ENCODE measurements at regions not wholly inside any gene's neighbourhood (a gene's known extent, or its start where the extent isn't known, plus 50 kb on each side); places are given as distances from the start of the nearest gene placed in this dataset.

DNA sequence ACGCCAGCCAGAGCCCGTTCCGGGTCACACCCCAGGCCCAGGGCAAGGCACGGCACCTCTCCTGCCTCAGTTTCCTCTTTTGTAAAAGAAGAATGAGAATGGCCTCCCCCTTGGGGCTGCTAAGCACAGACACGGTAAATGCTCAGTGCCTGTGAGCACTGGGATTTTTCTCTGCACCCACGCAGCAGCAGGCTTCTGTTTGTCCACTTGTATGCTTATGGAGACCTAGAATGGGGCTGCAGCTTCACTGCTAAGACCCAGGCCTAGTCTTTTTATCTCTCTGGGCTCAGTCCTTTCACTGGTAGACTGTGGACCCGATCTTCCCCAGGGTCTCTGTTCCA is 1327.9 kb downstream of the TBC1D22A start:
- Histone ChIP-seq H2AFZ (ENCODE audit: low read length) (no peak overlapping the region), H3K4me3 (ENCODE audit: low read length) (no peak overlapping the region)

DNA sequence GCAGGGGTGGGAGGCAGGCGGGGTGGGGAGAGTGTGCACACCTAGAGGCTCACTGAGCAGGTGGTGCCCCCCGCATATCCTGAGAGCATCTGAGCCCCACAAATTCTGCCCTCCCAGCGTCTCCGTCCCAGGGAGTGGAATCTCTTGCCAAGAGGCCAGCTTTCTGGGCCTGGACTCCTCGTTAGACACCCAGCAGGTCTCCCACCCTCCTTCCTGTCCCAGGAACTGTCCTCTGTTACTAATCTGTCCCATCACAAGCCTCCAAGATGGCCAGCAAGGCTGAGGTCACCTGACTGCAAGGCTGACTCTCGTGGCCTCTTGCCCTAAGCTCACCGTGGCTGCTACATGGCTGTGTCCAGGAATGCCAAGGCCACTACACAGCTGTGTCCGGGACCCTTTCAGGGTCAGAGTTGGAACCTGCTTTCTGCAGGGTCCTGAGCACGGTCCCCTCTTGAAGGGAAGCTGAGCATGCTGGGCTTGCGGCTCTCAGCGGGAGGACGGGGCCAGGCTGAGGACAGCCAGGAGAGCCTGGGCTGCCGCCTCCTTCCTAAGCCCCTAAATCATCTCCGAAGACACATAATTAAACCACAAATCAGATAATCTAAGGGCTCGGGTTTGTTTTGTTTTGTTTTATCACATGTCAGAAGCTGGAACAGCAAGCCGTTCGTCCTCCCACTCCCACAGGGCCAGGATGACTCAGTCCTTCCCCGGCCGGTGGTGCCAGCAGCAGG is 1327.3 kb downstream of the TBC1D22A start:
- H3K79me2 ChIP-seq (ENCODE audit: low read length): no peaks in the 10 kb centered on the region
- H3K27me3 ChIP-seq (replicated peaks; ENCODE audit: insufficient read depth, low read length): 0 out of 2 replicates have a peak, but pooled peaks cover 10% of the 10 kb centered on the region
- H3K9me2 ChIP-seq (replicated peaks; ENCODE audit: insufficient read depth, low read length): no peaks in the 10 kb centered on the region
- no peaks in the 10 kb centered on the region for H3F3A ChIP-seq (ENCODE audit: insufficient read depth, low read length)
- no peak overlapping the region for H3K27ac ChIP-seq (ENCODE audit: low read length)
- no peaks in the 10 kb centered on the region for H3K36me3 ChIP-seq (replicated peaks; ENCODE audit: insufficient read depth, low read length)
- no peak for DNase-seq
- no peak for TF ChIP-seq EZH2 (optimal IDR thresholded peaks at IDR 0.05; ENCODE audit: low read depth, low read length)
- no peak for TF ChIP-seq EZH2phosphoT487 (IDR thresholded peaks at IDR 0.05; ENCODE audit: low read length)
- TF ChIP-seq, protein P1, sequence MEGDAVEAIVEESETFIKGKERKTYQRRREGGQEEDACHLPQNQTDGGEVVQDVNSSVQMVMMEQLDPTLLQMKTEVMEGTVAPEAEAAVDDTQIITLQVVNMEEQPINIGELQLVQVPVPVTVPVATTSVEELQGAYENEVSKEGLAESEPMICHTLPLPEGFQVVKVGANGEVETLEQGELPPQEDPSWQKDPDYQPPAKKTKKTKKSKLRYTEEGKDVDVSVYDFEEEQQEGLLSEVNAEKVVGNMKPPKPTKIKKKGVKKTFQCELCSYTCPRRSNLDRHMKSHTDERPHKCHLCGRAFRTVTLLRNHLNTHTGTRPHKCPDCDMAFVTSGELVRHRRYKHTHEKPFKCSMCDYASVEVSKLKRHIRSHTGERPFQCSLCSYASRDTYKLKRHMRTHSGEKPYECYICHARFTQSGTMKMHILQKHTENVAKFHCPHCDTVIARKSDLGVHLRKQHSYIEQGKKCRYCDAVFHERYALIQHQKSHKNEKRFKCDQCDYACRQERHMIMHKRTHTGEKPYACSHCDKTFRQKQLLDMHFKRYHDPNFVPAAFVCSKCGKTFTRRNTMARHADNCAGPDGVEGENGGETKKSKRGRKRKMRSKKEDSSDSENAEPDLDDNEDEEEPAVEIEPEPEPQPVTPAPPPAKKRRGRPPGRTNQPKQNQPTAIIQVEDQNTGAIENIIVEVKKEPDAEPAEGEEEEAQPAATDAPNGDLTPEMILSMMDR (IDR thresholded peaks at IDR 0.05; ENCODE audit: low read length): no peak
- H3K4me3 ChIP-seq (ENCODE audit: low read length): no peak overlapping the region
- H3K9ac ChIP-seq (ENCODE audit: low read length): no peak overlapping the region
- H3K4me2 ChIP-seq (ENCODE audit: low read depth, low read length): no peak overlapping the region
- no peak overlapping the region for H2AFZ ChIP-seq (ENCODE audit: low read length)
- peaks cover 2% of the 10 kb centered on the region for H3K4me1 ChIP-seq (ENCODE audit: low read length)
- no peaks in the 10 kb centered on the region for H4K20me1 ChIP-seq (ENCODE audit: insufficient read depth, low read length)
- no peaks in the 10 kb centered on the region for H3K9me3 ChIP-seq (replicated peaks; ENCODE audit: insufficient read depth, low read length)

More for the DNA sequence above, 1327.9 kb downstream of the TBC1D22A start:
- Histone ChIP-seq H3K4me1 (ENCODE audit: low read length) (peaks cover 4% of the 10 kb centered on the region; the same call in 1 of the 2 replicates), H3K36me3 (replicated peaks; ENCODE audit: insufficient read depth, low read length) (no peaks in the 10 kb centered on the region), H4K20me1 (ENCODE audit: insufficient read depth, low read length) (no peaks in the 10 kb centered on the region), H3K9me3 (replicated peaks; ENCODE audit: insufficient read depth, low read length) (no peaks in the 10 kb centered on the region), H3K9ac (ENCODE audit: low read length) (no peak overlapping the region), H3K4me2 (ENCODE audit: low read depth, low read length) (no peak overlapping the region), H3K79me2 (ENCODE audit: low read length) (no peaks in the 10 kb centered on the region), H3K27me3 (replicated peaks; ENCODE audit: insufficient read depth, low read length) (0 out of 2 replicates have a peak, but pooled peaks cover 8% of the 10 kb centered on the region), H3F3A (ENCODE audit: insufficient read depth, low read length) (no peaks in the 10 kb centered on the region), H3K27ac (ENCODE audit: low read length) (no peak overlapping the region), H3K9me2 (replicated peaks; ENCODE audit: insufficient read depth, low read length) (no peaks in the 10 kb centered on the region)
- TF ChIP-seq EZH2 (optimal IDR thresholded peaks at IDR 0.05; ENCODE audit: low read depth, low read length): no peak
- TF ChIP-seq, protein P1 (IDR thresholded peaks at IDR 0.05; ENCODE audit: low read length): no peak
- no peak for TF ChIP-seq EZH2phosphoT487 (IDR thresholded peaks at IDR 0.05; ENCODE audit: low read length)
- no peak for DNase-seq

GRCh38 chr22:48088926-48089536 is 1326.6 kb downstream of the TBC1D22A start:
- no peaks in the 10 kb centered on the region for H3K9me3 ChIP-seq (replicated peaks; ENCODE audit: insufficient read depth, low read length)
- TF ChIP-seq, protein P1 (IDR thresholded peaks at IDR 0.05; ENCODE audit: low read length): no peak
- TF ChIP-seq EZH2 (optimal IDR thresholded peaks at IDR 0.05; ENCODE audit: low read depth, low read length): no peak
- no peak for TF ChIP-seq EZH2phosphoT487 (IDR thresholded peaks at IDR 0.05; ENCODE audit: low read length)
- H4K20me1 ChIP-seq (ENCODE audit: insufficient read depth, low read length): no peaks in the 10 kb centered on the region
- no peaks in the 10 kb centered on the region for H3K36me3 ChIP-seq (replicated peaks; ENCODE audit: insufficient read depth, low read length)
- no peak for DNase-seq
- no peak overlapping the region for H2AFZ ChIP-seq (ENCODE audit: low read length)
- no peak overlapping the region for H3K9ac ChIP-seq (ENCODE audit: low read length)
- 0 out of 2 replicates have a peak, but pooled peaks cover 10% of the 10 kb centered on the region for H3K27me3 ChIP-seq (replicated peaks; ENCODE audit: insufficient read depth, low read length)
- H3K4me2 ChIP-seq (ENCODE audit: low read depth, low read length): no peak overlapping the region
- H3K27ac ChIP-seq (ENCODE audit: low read length): no peak overlapping the region
- no peaks in the 10 kb centered on the region; the same call in 1 of the 2 replicates for H3F3A ChIP-seq (ENCODE audit: insufficient read depth, low read length)
- H3K9me2 ChIP-seq (replicated peaks; ENCODE audit: insufficient read depth, low read length): no peaks in the 10 kb centered on the region
- peaks cover 9% of the 10 kb centered on the region for H3K4me1 ChIP-seq (ENCODE audit: low read length)
- no peaks in the 10 kb centered on the region for H3K79me2 ChIP-seq (ENCODE audit: low read length)
- H3K4me3 ChIP-seq (ENCODE audit: low read length): no peak overlapping the region

Measured in MM.1S (cell line).